GM12878 (cell line): ENCODE measurements at regions not wholly inside any gene's neighbourhood (a gene's known extent, or its start where the extent isn't known, plus 50 kb on each side); places are given as distances from the start of the nearest gene placed in this dataset.

Experiments
- BACH1 ChIP-seq: fragments of 450-650 bp; IDR thresholded peaks from 2 replicates; pipeline ENCODE4 v1.6.1; 2017; ENCODE audit warnings: mild to moderate bottlenecking, borderline replicate concordance
- CEBPB ChIP-seq, 2 experiments: fragments of 150-350 bp in 1 of 2; IDR thresholded peaks; 2 replicates each; pipeline ENCODE4 v1.6.1; 2012 to 2014; ENCODE audit warnings: low read depth in 2 of 2, low read length in 2 of 2, borderline replicate concordance in 1 of 2, inconsistent platforms in 1 of 2
- CREM ChIP-seq: IDR thresholded peaks from 2 replicates; pipeline ENCODE4 v1.6.1; 2014; ENCODE audit warnings: antibody characterized with exemption, low read depth
- CTCF ChIP-seq, 3 experiments: IDR thresholded peaks in 2 of 3; conservative IDR thresholded peaks in 1 of 3; 2 replicates each; pipeline ENCODE4 v1.5.1; 2011; ENCODE audit warnings: low read depth in 3 of 3, low read length in 3 of 3, mild to moderate bottlenecking in 3 of 3, control low read depth in 2 of 3, moderate library complexity in 2 of 3, inconsistent platforms in 1 of 3, mixed read lengths in 1 of 3; ENCODE audit not compliant: control insufficient read depth in 2 of 3, insufficient read depth in 1 of 3; ENCODE audit errors: extremely low read depth in 1 of 3
- IRF4 ChIP-seq: IDR thresholded peaks from 2 replicates; pipeline ENCODE4 v1.6.1; 2011; ENCODE audit warnings: low read depth, low read length
- JUNB ChIP-seq: IDR thresholded peaks from 2 replicates; pipeline ENCODE4 v1.6.1; 2016; ENCODE audit warnings: antibody characterized with exemption, mild to moderate bottlenecking
- MTA3 ChIP-seq: IDR thresholded peaks from 2 replicates; pipeline ENCODE4 v1.6.1; 2012; ENCODE audit warnings: low read length, inconsistent platforms, borderline replicate concordance
- NFYA ChIP-seq: IDR thresholded peaks from 2 replicates; pipeline ENCODE4 v1.6.1; 2011; ENCODE audit warnings: low read depth, mild to moderate bottlenecking, low read length, improper control_type of control experiment, borderline replicate concordance
- PML ChIP-seq: IDR thresholded peaks from 2 replicates; pipeline ENCODE4 v1.6.1; 2012; ENCODE audit warnings: low read length, inconsistent platforms
- ZNF207 ChIP-seq: fragments of 450-650 bp; IDR thresholded peaks from 2 replicates; pipeline ENCODE4 v1.6.1; 2014; ENCODE audit warnings: antibody characterized with exemption, mild to moderate bottlenecking, borderline replicate concordance
- TF ChIP-seq, protein P1 (sequence below): fragments of 450-650 bp; IDR thresholded peaks from 2 replicates; pipeline ENCODE4 v1.6.1; 2016; ENCODE audit warnings: mild to moderate bottlenecking, moderate library complexity, borderline replicate concordance
- TF ChIP-seq, protein P2 (sequence below): fragments of 450-650 bp; IDR thresholded peaks from 2 replicates; pipeline ENCODE4 v1.6.1; 2017; ENCODE audit warnings: antibody characterized with exemption, mild to moderate bottlenecking, moderate library complexity

DNA sequence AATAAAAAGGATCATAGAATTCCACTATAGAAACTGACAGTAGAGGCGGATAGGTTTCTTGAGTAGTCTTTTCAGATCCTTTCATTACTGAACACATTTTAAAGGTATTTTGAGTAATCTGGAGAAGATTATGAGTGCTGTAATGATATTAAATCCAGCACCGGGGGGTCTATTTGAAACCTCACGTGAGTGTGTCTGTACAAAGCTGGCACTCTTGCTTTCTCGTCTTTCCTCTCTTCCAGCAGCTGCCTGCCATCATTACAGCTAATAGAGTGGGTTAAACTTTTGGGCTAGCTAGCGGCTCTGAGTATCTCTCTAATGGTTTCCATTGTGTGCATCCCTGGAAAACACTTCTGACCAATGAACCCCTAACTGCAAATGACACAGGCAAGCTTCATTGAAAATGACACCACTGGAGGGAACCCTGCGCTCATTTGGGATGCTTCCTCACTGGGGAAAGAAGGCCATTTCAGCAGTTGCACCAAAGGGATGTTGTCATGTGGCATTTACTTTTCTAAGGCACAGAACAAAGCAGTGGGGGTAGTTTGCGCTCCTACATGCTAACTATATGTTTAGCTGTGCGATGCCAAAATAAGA, 101.0 kb downstream of the HRH4 start (continued):
- TF ChIP-seq, protein P1, sequence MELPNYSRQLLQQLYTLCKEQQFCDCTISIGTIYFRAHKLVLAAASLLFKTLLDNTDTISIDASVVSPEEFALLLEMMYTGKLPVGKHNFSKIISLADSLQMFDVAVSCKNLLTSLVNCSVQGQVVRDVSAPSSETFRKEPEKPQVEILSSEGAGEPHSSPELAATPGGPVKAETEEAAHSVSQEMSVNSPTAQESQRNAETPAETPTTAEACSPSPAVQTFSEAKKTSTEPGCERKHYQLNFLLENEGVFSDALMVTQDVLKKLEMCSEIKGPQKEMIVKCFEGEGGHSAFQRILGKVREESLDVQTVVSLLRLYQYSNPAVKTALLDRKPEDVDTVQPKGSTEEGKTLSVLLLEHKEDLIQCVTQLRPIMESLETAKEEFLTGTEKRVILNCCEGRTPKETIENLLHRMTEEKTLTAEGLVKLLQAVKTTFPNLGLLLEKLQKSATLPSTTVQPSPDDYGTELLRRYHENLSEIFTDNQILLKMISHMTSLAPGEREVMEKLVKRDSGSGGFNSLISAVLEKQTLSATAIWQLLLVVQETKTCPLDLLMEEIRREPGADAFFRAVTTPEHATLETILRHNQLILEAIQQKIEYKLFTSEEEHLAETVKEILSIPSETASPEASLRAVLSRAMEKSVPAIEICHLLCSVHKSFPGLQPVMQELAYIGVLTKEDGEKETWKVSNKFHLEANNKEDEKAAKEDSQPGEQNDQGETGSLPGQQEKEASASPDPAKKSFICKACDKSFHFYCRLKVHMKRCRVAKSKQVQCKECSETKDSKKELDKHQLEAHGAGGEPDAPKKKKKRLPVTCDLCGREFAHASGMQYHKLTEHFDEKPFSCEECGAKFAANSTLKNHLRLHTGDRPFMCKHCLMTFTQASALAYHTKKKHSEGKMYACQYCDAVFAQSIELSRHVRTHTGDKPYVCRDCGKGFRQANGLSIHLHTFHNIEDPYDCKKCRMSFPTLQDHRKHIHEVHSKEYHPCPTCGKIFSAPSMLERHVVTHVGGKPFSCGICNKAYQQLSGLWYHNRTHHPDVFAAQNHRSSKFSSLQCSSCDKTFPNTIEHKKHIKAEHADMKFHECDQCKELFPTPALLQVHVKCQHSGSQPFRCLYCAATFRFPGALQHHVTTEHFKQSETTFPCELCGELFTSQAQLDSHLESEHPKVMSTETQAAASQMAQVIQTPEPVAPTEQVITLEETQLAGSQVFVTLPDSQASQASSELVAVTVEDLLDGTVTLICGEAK = no peak
- no peak for TF ChIP-seq ZNF207
- no peak for TF ChIP-seq JUNB
- TF ChIP-seq MTA3 = no peak
- no peak for TF ChIP-seq CREM
- no peak for TF ChIP-seq BACH1
- TF ChIP-seq NFYA = no peak
- TF ChIP-seq CTCF (IDR thresholded peaks at IDR 0.05 in 2 of 3, conservative IDR thresholded peaks at IDR 0.05 in 1 of 3; ENCODE audit: control insufficient read depth in 2 of 3, extremely low read depth in 1 of 3, insufficient read depth in 1 of 3, low read depth in 3 of 3, low read length in 3 of 3) = no peak
- no peak for TF ChIP-seq IRF4
- TF ChIP-seq, protein P2, sequence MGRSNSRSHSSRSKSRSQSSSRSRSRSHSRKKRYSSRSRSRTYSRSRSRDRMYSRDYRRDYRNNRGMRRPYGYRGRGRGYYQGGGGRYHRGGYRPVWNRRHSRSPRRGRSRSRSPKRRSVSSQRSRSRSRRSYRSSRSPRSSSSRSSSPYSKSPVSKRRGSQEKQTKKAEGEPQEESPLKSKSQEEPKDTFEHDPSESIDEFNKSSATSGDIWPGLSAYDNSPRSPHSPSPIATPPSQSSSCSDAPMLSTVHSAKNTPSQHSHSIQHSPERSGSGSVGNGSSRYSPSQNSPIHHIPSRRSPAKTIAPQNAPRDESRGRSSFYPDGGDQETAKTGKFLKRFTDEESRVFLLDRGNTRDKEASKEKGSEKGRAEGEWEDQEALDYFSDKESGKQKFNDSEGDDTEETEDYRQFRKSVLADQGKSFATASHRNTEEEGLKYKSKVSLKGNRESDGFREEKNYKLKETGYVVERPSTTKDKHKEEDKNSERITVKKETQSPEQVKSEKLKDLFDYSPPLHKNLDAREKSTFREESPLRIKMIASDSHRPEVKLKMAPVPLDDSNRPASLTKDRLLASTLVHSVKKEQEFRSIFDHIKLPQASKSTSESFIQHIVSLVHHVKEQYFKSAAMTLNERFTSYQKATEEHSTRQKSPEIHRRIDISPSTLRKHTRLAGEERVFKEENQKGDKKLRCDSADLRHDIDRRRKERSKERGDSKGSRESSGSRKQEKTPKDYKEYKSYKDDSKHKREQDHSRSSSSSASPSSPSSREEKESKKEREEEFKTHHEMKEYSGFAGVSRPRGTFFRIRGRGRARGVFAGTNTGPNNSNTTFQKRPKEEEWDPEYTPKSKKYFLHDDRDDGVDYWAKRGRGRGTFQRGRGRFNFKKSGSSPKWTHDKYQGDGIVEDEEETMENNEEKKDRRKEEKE = no peak
- no peak for TF ChIP-seq PML
- no peak for TF ChIP-seq CEBPB (IDR thresholded peaks at IDR 0.05; ENCODE audit: borderline replicate concordance in 1 of 2, low read depth in 2 of 2, low read length in 2 of 2)
- TF ChIP-seq, all 136 proteins: peak for 0
